ENCODE measurements at regions not wholly inside any gene's neighbourhood (a gene's known extent, or its start where the extent isn't known, plus 50 kb on each side); places are given as distances from the start of the nearest gene placed in this dataset.
"Not testable (repeated sequence)": the region's sequence is repeated elsewhere in the genome, so short reads cannot be mapped to it uniquely, and the experiment has no call there.

DNA sequence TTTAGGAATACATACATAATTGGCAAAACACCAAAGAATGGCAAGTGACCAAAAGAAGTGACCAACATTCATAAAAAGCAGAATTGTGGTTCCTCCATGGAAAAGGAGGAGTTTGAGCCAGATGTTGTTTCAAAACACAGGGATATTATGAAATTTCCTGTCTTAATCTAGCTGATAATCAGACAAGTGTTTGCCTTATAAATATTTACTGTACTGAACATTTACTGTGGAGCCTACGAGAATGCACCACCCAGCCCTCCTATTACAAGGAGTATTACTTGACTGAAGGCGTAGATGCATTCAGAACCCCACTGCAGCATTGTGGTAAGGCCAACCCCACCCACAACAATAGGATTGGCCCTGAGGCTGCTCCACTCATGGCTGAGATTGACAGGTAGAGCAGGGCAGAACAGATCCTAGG lies 118.9 kb downstream of the AKR1D1 start:
- Histone ChIP-seq H3K9ac (ENCODE audit: insufficient read depth, low read length, poor library complexity, severe bottlenecking) (peak overlapping the region; percentile 1), H3K4me1 (ENCODE audit: control insufficient read depth in 1 of 2, insufficient read depth in 2 of 2, low read length in 2 of 2) (peaks cover 46 to 55% of the 10 kb centered on the region in 2 donors), H3K4me3 (replicated peaks in 1 of 3; ENCODE audit: low read depth in 2 of 3, low read length in 3 of 3) (peak overlapping the region in 1 of 3 experiments; percentile 63), H4K20me1 (ENCODE audit: insufficient read depth, low read length) (no peaks in the 10 kb centered on the region), H3K9me3 (replicated peaks in 1 of 2; ENCODE audit: control insufficient read depth in 1 of 2, insufficient read depth in 1 of 2, low read length in 2 of 2) (no peaks in the 10 kb centered on the region), H3K27me3 (ENCODE audit: control insufficient read depth in 2 of 2, insufficient read depth in 2 of 2, low read length in 2 of 2) (no peaks in the 10 kb centered on the region), H2AFZ (ENCODE audit: insufficient read depth, low read depth, low read length, poor library complexity, severe bottlenecking) (peak overlapping the region; percentile 44), H3K4me2 (replicated peaks; ENCODE audit: extremely low read depth, low read length, poor library complexity, severe bottlenecking) (peak overlapping the region; percentile 68), H3K27ac (ENCODE audit: low read depth in 1 of 2, low read length in 2 of 2) (peak overlapping the region in 1 of 2 donors; percentile 89), H3K36me3 (replicated peaks in 1 of 2; ENCODE audit: control insufficient read depth in 1 of 2, insufficient read depth in 2 of 2, low read length in 2 of 2) (no peaks in the 10 kb centered on the region), H3K79me2 (ENCODE audit: insufficient read depth, low read length) (no peaks in the 10 kb centered on the region)
- WGBS (ENCODE audit: insufficient coverage), result no CpG with 5 or more reads among the region's 2 CpGs
- H3K27ac Mint-ChIP-seq, result peak overlapping the region in 6 of 7 donors; percentile 84 to 94 (median 90)
- H3K4me3 Mint-ChIP-seq, result peak overlapping the region; percentile 24 to 59
- no peak for TF ChIP-seq CTCF (IDR thresholded peaks at IDR 0.05)
- peak in 1 of 3 donors; percentile 20 for DNase-seq
- H3K4me1 Mint-ChIP-seq, result peaks cover 58% of the 10 kb centered on the region
- peaks cover 0 to 3% (median 0%) of the 10 kb centered on the region in 3 donors for H3K27me3 Mint-ChIP-seq (ENCODE audit: low read depth in 3 of 3)
- peaks cover 0 to 18% (median 7%) of the 10 kb centered on the region in 7 donors for H3K9me3 Mint-ChIP-seq
- intact Hi-C loops (cut with micrococcal nuclease), result no loop called here
- H3K36me3 Mint-ChIP-seq, result peaks cover 2 to 4% of the 10 kb centered on the region in 2 donors

DNA sequence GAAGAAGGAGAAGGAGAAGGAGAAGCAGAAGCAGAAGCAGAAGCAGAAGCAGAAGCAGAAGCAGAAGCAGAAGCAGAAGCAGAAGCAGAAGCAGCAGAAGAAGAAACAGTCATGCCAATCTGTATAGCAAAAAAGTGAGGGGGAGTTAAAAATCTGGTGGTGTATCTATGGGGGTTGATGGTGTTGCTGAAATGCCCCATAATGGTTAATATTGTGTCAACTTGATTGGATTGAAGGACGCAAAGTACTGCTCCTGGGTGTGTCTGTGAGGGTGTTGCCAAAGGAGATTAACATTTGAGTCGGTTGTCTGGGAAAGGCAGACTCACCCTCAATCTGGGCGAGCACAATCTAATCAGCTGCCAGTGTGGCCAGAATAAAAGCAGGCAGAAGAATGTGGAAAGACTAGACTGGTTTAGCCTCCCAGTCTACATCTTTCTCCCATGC lies 120.3 kb downstream of the AKR1D1 start:
- H3K4me2 ChIP-seq (replicated peaks; ENCODE audit: extremely low read depth, low read length, poor library complexity, severe bottlenecking), result peak overlapping the region; percentile 60
- Mint-ChIP-seq H3K9me3 (peaks cover 1 to 13% (median 6%) of the 10 kb centered on the region in 7 donors), H3K4me3 (peak overlapping the region; percentile 44 to 84), H3K4me1 (peaks cover 61% of the 10 kb centered on the region), H3K27ac (peak overlapping the region; percentile 90 to 97 (median 94))
- peak overlapping the region in 2 of 3 experiments; percentile 30 to 63 for H3K4me3 ChIP-seq (replicated peaks in 1 of 3; ENCODE audit: low read depth in 2 of 3, low read length in 3 of 3)
- H2AFZ ChIP-seq (ENCODE audit: insufficient read depth, low read depth, low read length, poor library complexity, severe bottlenecking); intact Hi-C loops (cut with micrococcal nuclease); H3K79me2 ChIP-seq (ENCODE audit: insufficient read depth, low read length); H4K20me1 ChIP-seq (ENCODE audit: insufficient read depth, low read length); H3K27me3 Mint-ChIP-seq (ENCODE audit: low read depth in 3 of 3); H3K36me3 Mint-ChIP-seq; H3K9me3 ChIP-seq (replicated peaks in 1 of 2; ENCODE audit: control insufficient read depth in 1 of 2, insufficient read depth in 1 of 2, low read length in 2 of 2); H3K36me3 ChIP-seq (replicated peaks in 1 of 2; ENCODE audit: control insufficient read depth in 1 of 2, insufficient read depth in 2 of 2, low read length in 2 of 2); H3K27me3 ChIP-seq (ENCODE audit: control insufficient read depth in 2 of 2, insufficient read depth in 2 of 2, low read length in 2 of 2): not testable (repeated sequence)
- DNase-seq, result peak; percentile 42 to 56 (median 55)
- peaks cover 46 to 55% of the 10 kb centered on the region in 2 donors for H3K4me1 ChIP-seq (ENCODE audit: control insufficient read depth in 1 of 2, insufficient read depth in 2 of 2, low read length in 2 of 2)
- 14% methylated on average over 1 of the region's 3 CpGs for WGBS (ENCODE audit: insufficient coverage)
- peak overlapping the region; percentile 65 to 89 for H3K27ac ChIP-seq (ENCODE audit: low read depth in 1 of 2, low read length in 2 of 2)
- H3K9ac ChIP-seq (ENCODE audit: insufficient read depth, low read length, poor library complexity, severe bottlenecking), result peak overlapping the region; percentile 9

All from CD14-positive monocyte (primary cell).